Left ventricle myocardium superior (tissue), 1 donor: ENCODE measurements at regions not wholly inside any gene's neighbourhood (a gene's known extent, or its start where the extent isn't known, plus 50 kb on each side); places are given as distances from the start of the nearest gene placed in this dataset.

Source experiments
- ATAC-seq: fragments of 200-7000 bp; cut with Tn5 transposase; one replicate; pipeline ENCODE4 v1.9.1; 2020; ENCODE audit warnings: mild to moderate bottlenecking, moderate library complexity
- DNase-seq: peaks from one replicate; pipeline ENCODE4 v3.0.0-alpha.2; 2020
- intact Hi-C: fragments of 100-400 bp; cut with micrococcal nuclease; formaldehyde crosslinking; loops from one replicate; pipeline ENCODE4 v1.11.0; 2022
- donor health status: DM: no; HTN: yes; CAD: no; lungs with severe emphysema.

GRCh38 chr9:3004572-3004971 is 160.7 kb upstream of the PUM3 start:
- intact Hi-C loops = no loop called here
- ATAC-seq (no peak), DNase-seq (no peak)

DNA sequence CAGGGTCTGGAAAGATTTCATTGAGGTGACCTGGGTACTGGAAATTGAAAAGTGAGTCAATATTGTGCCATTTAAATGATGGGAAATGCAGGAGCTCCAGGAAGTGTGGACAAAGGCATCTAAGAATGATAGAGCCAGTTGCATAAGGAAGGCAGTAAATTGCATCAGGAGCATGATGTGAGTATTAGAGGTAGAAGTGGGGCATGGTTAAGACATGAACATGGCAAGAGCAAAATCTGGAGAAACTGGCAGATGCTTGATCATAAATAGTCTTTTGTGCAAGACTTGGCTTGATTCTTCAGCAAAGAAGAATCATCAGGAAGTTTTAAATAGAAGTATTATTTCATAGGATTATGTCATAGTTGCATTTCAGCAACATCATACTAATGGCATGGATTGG is 157.4 kb upstream of the PUM3 start:
- no peak for ATAC-seq
- intact Hi-C loops = no loop called here
- DNase-seq = no peak

DNA sequence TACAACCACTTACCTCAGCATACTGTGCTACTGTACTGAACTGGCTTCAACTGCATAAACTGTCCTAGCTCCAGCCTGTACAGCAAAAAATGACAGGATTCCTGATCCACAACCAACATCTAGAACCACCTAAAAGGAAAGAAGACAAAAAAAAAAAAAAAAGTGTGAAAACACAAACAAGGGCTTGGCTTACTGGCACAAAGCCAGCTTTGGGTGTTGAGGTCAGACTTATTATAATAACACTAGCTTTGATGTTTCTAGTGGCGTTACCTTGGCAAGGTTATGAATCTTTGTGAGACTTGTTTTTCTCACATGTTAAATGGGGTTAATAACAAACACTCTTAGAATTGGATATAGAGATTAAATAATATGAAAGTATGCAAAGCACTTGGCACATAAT is 148.5 kb upstream of the PUM3 start:
- DNase-seq = no peak
- no peak for ATAC-seq
- intact Hi-C loops = no loop called here

GRCh38 chr9:2991292-2991691 is 147.4 kb upstream of the PUM3 start:
- ATAC-seq (no peak), DNase-seq (no peak)
- intact Hi-C loops = no loop called here

GRCh38 chr9:2987679-2988078 is 143.8 kb upstream of the PUM3 start:
- ATAC-seq = no peak
- intact Hi-C loops = no loop called here
- DNase-seq = no peak

DNA sequence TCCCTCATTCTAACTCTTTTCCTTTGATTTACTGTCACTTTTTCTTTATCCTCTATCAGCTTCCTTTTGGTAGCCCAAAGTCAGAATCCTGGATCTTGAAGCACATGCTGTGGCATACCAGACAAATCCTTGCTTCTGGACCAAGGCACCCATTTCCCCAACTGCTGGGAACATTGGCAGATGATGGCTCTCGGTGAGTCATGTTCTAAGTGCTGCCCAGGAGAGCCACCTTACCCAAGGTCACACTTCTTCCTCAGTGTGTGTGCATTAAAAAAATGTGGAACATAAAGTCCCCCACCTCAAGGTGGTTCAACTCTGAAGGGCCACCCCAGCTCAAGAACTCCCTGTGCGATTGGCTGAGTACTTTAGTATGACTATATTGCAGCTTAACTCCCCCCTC is 141.4 kb upstream of the PUM3 start:
- intact Hi-C loops = no loop called here
- no peak for ATAC-seq

GRCh38 chr9:2984491-2984890 is 140.6 kb upstream of the PUM3 start:
- intact Hi-C loops = no loop called here
- no peak for ATAC-seq

More for the DNA sequence above, 141.4 kb upstream of the PUM3 start:
- DNase-seq = no peak

DNA sequence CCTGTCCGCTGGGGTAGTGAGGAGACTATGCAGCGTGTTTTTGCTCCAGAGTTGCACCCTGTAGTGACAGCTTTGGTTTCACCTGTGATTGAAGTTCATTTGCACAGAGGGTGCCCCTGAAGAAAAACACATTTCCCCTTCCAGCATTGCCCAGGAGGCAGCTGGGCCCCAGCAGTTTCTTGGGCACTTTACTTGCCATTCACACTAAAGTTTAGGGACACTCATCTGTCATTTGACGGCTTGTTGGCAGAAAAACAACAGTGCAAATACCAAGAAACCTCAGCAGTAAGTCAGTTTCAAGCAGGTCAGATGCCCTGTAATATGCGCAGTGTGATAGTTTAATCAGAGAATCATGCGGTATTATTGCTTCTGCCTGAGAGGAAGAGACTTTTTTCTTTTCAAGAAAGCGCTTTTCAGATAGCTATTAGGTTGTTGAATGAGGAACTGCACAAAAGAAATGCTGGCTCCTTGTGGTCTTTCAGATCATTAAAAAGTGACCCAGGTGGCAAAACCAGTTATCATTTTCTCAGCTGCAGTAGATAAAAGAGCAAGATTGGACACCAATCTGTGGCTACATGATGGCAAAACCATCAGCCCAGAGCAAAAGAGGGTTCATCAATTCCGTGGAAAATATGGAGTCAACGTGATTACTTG is 136.2 kb upstream of the PUM3 start:
- no peak for DNase-seq
- ATAC-seq = no peak
- intact Hi-C loops = no loop called here

More at GRCh38 chr9:2984491-2984890, 140.6 kb upstream of the PUM3 start:
- DNase-seq = no peak

DNA sequence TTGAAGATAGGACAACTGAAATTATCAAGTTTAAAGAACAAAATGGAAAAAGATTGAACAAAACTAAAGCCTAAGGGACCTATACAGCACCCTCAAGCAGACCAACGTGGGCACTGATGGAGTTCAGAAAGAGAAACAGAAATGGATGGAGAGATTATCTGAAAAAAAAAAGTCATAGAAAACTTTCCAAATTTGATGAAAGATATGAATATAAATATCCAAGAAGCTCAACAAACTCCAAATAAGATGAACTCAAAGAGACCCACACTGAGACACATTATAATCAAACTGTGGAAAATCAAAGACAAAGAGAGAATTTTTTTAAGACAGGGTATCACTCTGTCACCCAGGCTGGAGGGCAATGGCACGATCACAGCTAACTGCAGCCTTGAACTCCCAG is 128.6 kb upstream of the PUM3 start:
- intact Hi-C loops = no loop called here
- no peak for DNase-seq
- no peak for ATAC-seq

- intact Hi-C loops = no loop called here
- DNase-seq (no peak), ATAC-seq (no peak)
These were observed 127.0 kb upstream of the PUM3 start for GRCh38 chr9:2970864-2971263.

DNA sequence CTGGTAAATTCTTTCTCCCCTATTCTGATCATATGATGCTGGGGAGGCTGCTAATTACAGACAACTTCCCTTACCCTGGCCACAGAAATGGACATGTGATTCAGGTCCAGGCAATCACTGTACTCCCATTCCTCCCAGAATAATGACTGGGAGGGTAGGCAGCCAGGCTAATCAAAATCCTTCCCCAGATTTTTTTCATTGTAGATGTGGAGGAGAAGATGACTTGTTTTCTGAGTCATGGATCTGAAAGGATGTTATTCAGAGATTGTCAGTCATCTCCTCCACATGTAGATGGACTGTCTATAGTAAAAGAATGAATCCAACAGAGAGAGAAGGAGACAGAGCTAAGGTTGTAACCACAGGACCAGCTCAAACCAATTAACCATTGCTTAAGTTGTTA is 123.9 kb upstream of the PUM3 start:
- intact Hi-C loops = no loop called here
- no peak for ATAC-seq
- no peak for DNase-seq

DNA sequence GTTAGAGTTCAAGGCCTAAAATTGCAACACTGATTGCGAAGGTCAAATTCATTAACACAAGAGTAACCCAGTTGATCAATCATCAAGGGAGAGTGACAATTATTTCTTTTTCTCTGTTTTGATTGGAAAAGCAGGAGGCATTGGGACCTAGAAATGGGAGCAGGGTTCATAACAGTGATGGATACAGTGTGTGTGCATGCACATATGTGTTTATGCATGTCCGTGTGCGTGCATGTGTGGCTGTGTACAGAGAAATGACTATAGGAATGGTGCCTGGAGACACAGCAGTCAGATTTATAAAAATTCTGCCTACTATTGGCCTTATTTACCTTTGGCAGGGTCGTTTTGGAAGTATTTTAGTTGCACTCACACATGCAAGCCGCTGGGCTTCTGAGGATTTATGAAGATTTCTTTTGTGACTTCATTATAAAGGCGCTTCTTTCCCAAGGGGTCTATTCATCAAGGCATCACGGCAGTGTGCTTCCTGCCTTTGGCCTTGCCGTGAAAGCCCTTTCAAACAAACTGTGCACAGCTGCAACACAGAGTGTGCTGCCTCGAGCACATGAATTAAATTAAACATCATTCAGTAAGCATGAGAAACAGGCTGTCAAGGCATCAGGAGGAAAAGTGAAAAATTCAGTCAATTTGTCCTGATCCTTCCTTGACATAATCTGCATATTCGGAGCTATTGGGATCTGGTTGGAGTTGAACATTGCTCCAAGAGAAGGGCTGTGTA is 122.8 kb upstream of the PUM3 start:
- no peak for DNase-seq
- intact Hi-C loops = no loop called here
- ATAC-seq = no peak

DNA sequence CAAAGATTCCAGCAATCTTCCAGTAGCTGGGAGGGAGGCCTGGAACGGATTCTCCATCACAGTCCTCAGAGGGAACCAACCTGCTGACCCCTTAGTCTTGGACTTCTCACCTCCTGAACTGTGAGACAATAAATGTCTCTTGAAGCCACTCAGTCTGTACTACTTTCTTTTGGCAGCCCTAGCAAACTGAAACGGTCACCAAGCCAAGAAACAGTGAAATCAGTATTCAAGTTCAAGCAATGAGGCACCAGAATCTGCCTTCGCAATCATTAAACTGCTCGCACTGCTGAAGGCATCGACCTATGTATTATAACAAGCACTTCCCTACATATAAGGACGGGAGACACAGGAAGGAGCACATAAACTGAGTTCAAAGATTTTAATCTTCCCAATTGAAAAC is 120.6 kb upstream of the PUM3 start:
- ATAC-seq (no peak), DNase-seq (no peak)
- intact Hi-C loops = no loop called here

DNA sequence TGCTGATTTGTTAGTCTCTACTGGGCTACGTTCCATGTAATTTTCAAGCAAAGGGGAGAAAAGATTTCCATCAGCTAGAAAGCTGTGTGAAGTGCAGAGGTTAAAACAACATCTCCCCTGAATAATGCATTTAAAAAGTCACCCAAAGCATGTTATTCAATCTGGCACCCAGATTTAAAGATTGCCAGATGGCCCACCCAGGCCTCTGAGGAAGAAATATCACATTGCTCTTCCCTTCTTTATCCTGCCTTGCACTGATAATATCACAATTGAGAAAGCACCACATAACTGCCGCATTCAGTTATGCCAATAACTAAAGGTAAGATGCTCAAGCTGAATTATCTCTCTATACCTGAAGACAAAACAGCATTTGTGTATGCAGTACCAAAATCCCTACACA is 119.4 kb upstream of the PUM3 start:
- intact Hi-C loops = no loop called here
- ATAC-seq = no peak

DNA sequence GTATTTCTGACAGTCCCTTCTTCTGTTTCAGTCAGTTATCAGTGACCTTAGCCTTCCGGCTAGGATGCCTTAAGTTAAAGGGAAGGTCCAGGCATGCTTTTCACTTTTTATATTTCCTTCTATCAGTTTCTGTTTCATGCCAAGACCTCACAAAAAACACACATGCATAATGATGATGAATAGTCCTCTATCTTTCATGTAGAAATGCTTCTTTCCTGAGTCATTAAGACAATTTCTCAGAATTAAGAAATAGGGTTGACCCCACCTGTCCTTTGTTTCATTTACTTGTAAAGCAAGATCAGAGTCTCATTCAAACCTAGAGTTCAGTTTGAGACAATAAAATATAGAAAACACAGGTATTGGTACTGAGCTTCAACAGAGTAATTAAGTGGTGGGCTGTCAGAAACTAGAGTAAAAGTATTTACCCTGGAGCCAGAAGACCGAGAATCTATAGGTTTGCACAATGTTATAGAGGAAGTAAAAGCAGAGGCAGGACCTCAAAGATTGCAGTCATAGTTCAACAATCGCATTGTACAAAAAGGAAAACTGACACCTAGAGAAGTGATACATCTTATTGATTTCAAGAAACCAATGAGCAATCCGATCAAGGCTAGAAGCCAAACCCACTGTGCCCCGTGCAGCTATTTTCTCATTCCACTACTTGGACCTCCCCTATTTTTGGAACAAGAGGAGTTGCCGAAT is 118.7 kb upstream of the PUM3 start:
- intact Hi-C loops = no loop called here
- ATAC-seq (no peak), DNase-seq (no peak)

More for the DNA sequence above, 119.4 kb upstream of the PUM3 start:
- DNase-seq = no peak

- intact Hi-C loops = no loop called here
- no peak for DNase-seq
- ATAC-seq = no peak
These were observed 114.3 kb upstream of the PUM3 start for GRCh38 chr9:2958219-2958618.

DNA sequence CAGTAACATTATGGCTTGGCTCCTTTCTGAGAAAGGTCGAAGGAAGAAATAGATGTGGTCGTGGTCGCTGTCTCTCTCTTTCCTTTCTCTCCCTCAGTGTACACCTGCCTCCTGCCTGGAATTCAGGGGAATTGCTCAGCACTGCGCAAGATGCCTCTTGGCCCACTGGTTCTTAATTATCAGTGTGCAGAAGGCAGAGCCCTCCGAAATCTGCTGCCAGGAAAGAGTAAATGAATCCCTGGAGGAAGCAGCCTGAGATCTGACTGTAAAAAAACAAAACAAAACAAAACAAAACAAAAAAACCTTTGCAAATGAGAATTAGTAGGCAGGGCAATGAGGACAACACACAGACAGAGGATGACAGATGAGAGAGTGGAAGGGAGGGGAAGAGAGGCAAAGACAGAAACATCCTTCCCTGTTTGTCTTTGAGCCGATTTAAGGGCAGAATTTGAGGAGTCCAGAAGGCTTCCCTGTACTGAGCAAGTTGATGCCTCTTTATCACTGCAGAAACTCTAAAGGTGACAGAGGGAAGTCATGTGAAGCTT is 113.8 kb upstream of the PUM3 start:
- DNase-seq (no peak), ATAC-seq (no peak)
- intact Hi-C loops = no loop called here

GRCh38 chr9:2955575-2955974 is 111.7 kb upstream of the PUM3 start:
- no peak for DNase-seq
- no peak for ATAC-seq
- intact Hi-C loops = no loop called here

- no peak for ATAC-seq
- DNase-seq = no peak
- intact Hi-C loops = no loop called here
These were observed 95.5 kb upstream of the PUM3 start for GRCh38 chr9:2939368-2939767.

- intact Hi-C loops = no loop called here
- no peak for ATAC-seq
These were observed 92.3 kb upstream of the PUM3 start for GRCh38 chr9:2936221-2936620.

More at GRCh38 chr9:2936221-2936620, 92.3 kb upstream of the PUM3 start:
- DNase-seq = no peak
